Heart right ventricle (tissue), 16 donors: ENCODE measurements at regions not wholly inside any gene's neighbourhood (a gene's known extent, or its start where the extent isn't known, plus 50 kb on each side); places are given as distances from the start of the nearest gene placed in this dataset.
A peak's percentile ranks its signal among the peaks of the same experiment; 100 is the strongest.

Source experiments
- ATAC-seq, 8 donors: fragments of 200-7000 bp; cut with Tn5 transposase; one replicate each; pipeline ENCODE4 v1.9.1; 2020; ENCODE audit warnings: mild to moderate bottlenecking in 8 of 8, moderate library complexity in 8 of 8, moderate number of reproducible peaks in 1 of 8
- DNase-seq, 2 donors: peaks; one replicate each; pipeline ENCODE4 v3.0.0-alpha.2; 2020
- H3K27ac ChIP-seq, 10 donors: fragments of 200-600 bp; sonication (generic) in 2 of 10; one replicate each; pipeline versions ENCODE4 v1.5.0 to v1.8.0; 2020 to 2022; ENCODE audit warnings: mild to moderate bottlenecking in 3 of 10
- H3K27me3 ChIP-seq, 7 donors: fragments of 200-600 bp; one replicate each; pipeline ENCODE4 v1.8.0; 2021 to 2022; ENCODE audit warnings: mild to moderate bottlenecking in 2 of 7
- H3K36me3 ChIP-seq, 9 donors: fragments of 200-600 bp; sonication (generic) in 1 of 9; one replicate each; pipeline versions ENCODE4 v1.5.0 to v1.8.0; 2020 to 2022; ENCODE audit warnings: mild to moderate bottlenecking in 2 of 9
- H3K4me1 ChIP-seq, 9 donors: fragments of 200-600 bp; sonication (generic) in 1 of 9; one replicate each; pipeline versions ENCODE4 v1.5.0 to v1.8.0; 2020 to 2022; ENCODE audit warnings: mild to moderate bottlenecking in 4 of 9
- H3K4me3 ChIP-seq, 10 donors: fragments of 200-600 bp; sonication (generic) in 2 of 10; one replicate each; pipeline versions ENCODE4 v1.5.0 to v1.8.0; 2020 to 2022; ENCODE audit warnings: mild to moderate bottlenecking in 7 of 10, moderate library complexity in 2 of 10
- H3K9me3 ChIP-seq, 11 donors: fragments of 200-600 bp in 10 of 11; sonication (generic) in 2 of 11; one replicate each; pipeline versions ENCODE4 v1.5.0 to v1.8.0; 2013 to 2022; ENCODE audit warnings: mild to moderate bottlenecking in 2 of 11, control low read depth in 1 of 11, moderate library complexity in 1 of 11
- WGBS, 2 donors: extraction: QIAGEN DNeasy Blood & Tissue Kit; methylation state at CpG; one replicate each; pipeline ENCODE4 v1.1.7; 2013; ENCODE audit warnings: inconsistent platforms in 1 of 2; 5-methylcytosine and 5-hydroxymethylcytosine counted together
- intact Hi-C, 10 donors: fragments of 100-400 bp; cut with DNase I; formaldehyde crosslinking; loops; one replicate each; pipeline versions ENCODE4 v1.11.1 to v1.14.2; 2022
- TF ChIP-seq, protein P1 (sequence below), 9 donors: fragments of 200-600 bp; sonication (generic) in 2 of 9; IDR thresholded peaks; one replicate each; pipeline versions ENCODE4 v1.5.0 to v1.8.0; 2021 to 2022; ENCODE audit warnings: antibody characterized with exemption in 9 of 9, mild to moderate bottlenecking in 5 of 9, moderate library complexity in 1 of 9
- donor health status: Arrhythmogenic right ventricular cardiomyopathy.
- donor health status: ischemic (EF 13 %, LVEDD 7.1; RV severe dilation, severe dysfunction).
- donor health status: healthy with polysubstance abuse.
- donor health status: DM: no; HTN: yes; CAD: no.
- donor health status: DM: no; HTN: no; CAD: no.
- donor health status: ischemic (EF 25% LVEDD 6.9; RV normal size, moderate dysfunction).
- donor health status: ischemic (EF 25% LVEDD 5.7; RV mildly dilated, moderate dysfunction).
- donor health status: healthy.
- donor health status: DM: yes; HTN: yes; CAD: no.
- donor health status: Ischemic cardiomyopathy.
- donor health status: ischemic (EF 35%, LVEDD 5.7; RV mildly dilated, moderate dysfunction).
- donor health status: nonischemic (EF 11% LVEDD 7.7; RV severe dilation, severe dysfunction).
- donor health status: DM: yes; HTN: yes; CAD: no.
- donor health status: PGD.
- donor health status: ischemic (EF 29% LVEDD 5.4; RV normal size, mild dysfunction).
- donor health status: nonischemic (EF 23%, LVEDD 6.1; RV moderate dilation, normal function).

DNA sequence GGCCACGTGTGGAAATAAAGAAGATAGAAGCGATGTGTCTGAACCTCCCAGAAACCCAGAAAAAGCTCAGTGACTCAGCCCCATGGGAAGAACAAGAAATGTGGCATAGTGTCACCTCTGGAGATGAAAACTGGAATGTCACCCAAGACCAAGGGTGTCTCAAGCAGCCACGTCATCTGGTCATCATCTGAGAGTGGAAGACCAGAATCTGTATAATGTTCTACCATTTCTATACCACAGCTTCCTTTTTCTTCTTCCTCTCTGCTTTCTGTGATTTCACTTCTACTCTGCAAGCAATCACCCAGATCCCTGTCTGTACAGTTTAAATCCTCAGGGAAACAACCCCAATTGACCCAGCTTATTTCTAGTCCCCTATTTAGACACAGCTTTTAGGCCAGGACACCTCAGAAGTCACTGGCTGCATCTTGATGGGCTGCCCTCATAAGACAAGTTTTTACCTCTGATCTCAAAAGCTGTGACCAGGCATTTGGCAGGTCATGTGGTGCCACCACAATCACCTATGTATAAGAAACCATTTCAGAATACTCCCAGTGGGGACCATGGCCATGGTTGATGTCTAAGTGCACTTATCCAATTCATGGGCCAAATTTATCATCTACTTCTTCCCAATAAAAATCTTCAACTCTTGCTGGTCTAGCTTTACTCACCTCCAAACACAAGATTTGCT lies 278.5 kb upstream of the UMPS start:
- Histone ChIP-seq H3K4me1 (no peaks in the 10 kb centered on the region), H3K36me3 (peaks cover 0 to 81% (median 9%) of the 10 kb centered on the region in 9 donors), H3K9me3 (no peaks in the 10 kb centered on the region), H3K27me3 (no peaks in the 10 kb centered on the region), H3K27ac (no peak overlapping the region), H3K4me3 (no peak overlapping the region)
- intact Hi-C loops = no loop called here
- TF ChIP-seq, protein P1, sequence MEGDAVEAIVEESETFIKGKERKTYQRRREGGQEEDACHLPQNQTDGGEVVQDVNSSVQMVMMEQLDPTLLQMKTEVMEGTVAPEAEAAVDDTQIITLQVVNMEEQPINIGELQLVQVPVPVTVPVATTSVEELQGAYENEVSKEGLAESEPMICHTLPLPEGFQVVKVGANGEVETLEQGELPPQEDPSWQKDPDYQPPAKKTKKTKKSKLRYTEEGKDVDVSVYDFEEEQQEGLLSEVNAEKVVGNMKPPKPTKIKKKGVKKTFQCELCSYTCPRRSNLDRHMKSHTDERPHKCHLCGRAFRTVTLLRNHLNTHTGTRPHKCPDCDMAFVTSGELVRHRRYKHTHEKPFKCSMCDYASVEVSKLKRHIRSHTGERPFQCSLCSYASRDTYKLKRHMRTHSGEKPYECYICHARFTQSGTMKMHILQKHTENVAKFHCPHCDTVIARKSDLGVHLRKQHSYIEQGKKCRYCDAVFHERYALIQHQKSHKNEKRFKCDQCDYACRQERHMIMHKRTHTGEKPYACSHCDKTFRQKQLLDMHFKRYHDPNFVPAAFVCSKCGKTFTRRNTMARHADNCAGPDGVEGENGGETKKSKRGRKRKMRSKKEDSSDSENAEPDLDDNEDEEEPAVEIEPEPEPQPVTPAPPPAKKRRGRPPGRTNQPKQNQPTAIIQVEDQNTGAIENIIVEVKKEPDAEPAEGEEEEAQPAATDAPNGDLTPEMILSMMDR (IDR thresholded peaks at IDR 0.05) = no peak
- ATAC-seq (no peak), DNase-seq (no peak)
- WGBS, 2 donors = 72 to 89% methylated on average over 3 of the region's 3 CpGs

DNA sequence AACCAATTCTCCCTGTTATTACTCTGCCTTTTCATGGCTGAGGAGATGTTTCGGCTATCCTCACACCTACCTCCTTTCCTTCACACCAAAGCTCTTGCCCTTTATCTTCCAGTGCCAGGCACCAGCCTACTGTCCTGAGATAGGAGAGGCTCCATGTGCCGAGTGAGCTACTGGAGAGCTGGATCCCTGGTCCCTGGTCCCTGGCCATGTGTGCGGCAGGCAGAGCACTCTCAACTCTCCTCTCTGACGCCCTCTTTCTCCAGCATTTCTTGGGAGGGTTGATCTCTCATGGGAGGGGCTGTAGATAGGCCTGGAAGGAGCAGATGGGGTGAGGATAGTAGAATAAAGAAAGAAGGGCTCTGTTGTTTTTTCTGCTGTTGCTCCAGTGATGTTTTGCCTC lies 277.1 kb upstream of the UMPS start:
- Histone ChIP-seq H3K27ac (no peak overlapping the region), H3K4me3 (no peak overlapping the region), H3K4me1 (no peaks in the 10 kb centered on the region), H3K27me3 (no peaks in the 10 kb centered on the region), H3K9me3 (no peaks in the 10 kb centered on the region), H3K36me3 (peaks cover 0 to 73% (median 3%) of the 10 kb centered on the region in 9 donors)
- intact Hi-C loops = no loop called here
- no peak for DNase-seq
- ATAC-seq = no peak
- 90% methylated on average over 4 of the region's 4 CpGs for WGBS, 2 donors
- TF ChIP-seq, protein P1 (IDR thresholded peaks at IDR 0.05) = no peak

DNA sequence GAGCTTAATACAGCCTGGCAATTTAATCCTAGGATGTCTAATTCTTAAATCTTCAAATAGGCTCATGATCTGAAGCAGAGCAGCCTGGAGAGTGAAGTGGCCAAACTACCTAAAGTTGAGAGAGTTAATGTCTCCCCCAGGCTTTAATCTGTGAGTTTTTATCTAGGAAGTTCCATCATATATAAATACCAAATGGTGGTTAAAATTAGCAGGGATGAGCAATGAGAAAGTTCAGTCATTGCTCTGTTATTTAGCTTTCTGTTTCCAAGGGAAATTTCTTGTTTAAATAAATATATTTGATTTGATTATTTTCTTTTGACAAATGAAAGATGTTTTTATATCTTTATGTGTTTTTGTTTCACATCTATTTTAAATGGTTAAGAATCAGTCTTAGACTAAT lies 274.4 kb upstream of the UMPS start:
- intact Hi-C loops = no loop called here
- Histone ChIP-seq H3K27me3 (no peaks in the 10 kb centered on the region), H3K4me3 (no peak overlapping the region), H3K4me1 (no peaks in the 10 kb centered on the region), H3K9me3 (no peaks in the 10 kb centered on the region), H3K27ac (no peak overlapping the region), H3K36me3 (peaks cover 0 to 48% (median 3%) of the 10 kb centered on the region in 9 donors)
- TF ChIP-seq, protein P1 (IDR thresholded peaks at IDR 0.05) = no peak
- ATAC-seq = no peak
- no peak for DNase-seq

DNA sequence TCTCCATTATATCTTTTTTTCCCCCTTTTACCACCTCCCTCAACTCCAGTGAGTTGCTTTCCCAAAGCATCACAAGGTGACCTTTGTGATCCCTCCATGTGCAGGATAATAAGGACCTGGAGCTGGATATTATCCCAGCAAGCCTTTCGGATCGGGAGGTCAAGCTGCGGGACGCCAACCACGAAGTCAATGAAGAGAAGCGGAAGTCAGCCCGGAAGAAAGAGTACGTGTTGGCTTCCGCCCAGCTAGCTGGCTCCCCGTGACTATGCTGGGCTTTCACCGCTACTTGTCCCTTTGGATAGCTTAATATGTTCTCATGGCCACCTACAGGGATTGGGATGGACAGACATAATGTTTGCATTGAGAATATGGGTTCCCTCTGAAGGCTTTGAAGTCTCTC lies 273.7 kb upstream of the UMPS start:
- WGBS, 2 donors = 82 to 83% methylated on average over 11 of the region's 11 CpGs
- Histone ChIP-seq H3K4me3 (no peak overlapping the region), H3K36me3 (peaks cover 0 to 44% (median 3%) of the 10 kb centered on the region in 9 donors), H3K9me3 (no peaks in the 10 kb centered on the region), H3K27me3 (no peaks in the 10 kb centered on the region), H3K27ac (no peak overlapping the region), H3K4me1 (no peaks in the 10 kb centered on the region)
- DNase-seq (peak; percentile 9 to 21), ATAC-seq (peak in 2 of 8 donors; percentile 17 to 37)
- intact Hi-C loops = no loop called here
- TF ChIP-seq, protein P1 (IDR thresholded peaks at IDR 0.05) = no peak
